ENCODE measurements at regions not wholly inside any gene's neighbourhood (a gene's known extent, or its start where the extent isn't known, plus 50 kb on each side); places are given as distances from the start of the nearest gene placed in this dataset.

DNA sequence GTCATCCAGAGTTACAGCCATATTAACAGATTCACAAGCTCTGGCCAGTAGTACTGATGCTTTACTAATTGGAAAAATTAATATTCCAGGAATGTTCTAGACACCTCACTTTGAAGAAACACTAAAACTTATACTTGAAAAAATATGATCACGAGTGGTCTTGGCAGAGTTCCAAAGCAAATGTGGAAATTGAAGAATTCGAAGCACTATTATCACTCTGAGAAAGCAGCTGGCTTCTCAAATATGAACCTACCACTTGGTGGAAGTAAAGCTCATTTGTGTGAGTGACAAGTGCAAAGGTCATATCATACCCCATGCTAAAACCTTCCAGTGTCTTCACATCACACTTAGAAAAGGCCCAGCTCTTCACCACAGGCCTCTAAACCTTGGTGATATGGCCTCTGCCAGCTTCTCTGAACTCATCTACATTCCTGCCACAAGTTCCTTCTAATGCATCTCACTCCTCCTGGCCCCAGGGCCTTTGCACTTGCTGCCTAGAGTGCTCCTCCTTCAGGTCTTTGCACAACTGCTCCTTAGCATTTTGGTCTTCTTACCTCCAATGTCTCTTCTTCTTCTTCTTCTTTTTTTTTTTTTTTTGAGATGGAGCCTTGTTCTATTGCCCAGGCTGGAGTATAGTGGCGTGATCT, 175.7 kb upstream of the SMIM23 start:
- no peak overlapping the region for H3K4me3 Mint-ChIP-seq
- H3K4me1 Mint-ChIP-seq, result no peaks in the 10 kb centered on the region
- peaks cover 14% of the 10 kb centered on the region for H3K27me3 Mint-ChIP-seq
- no peaks in the 10 kb centered on the region for H3K9me3 Mint-ChIP-seq
- no peaks in the 10 kb centered on the region for H3K36me3 Mint-ChIP-seq
- DNase-seq (no peak), ATAC-seq (ENCODE audit: low read depth) (no peak)
- H3K27ac Mint-ChIP-seq, result no peak overlapping the region
- POLR2A ChIA-PET, result no interaction called here

- Mint-ChIP-seq H3K4me3 (no peak overlapping the region), H3K4me1 (no peaks in the 10 kb centered on the region), H3K36me3 (no peaks in the 10 kb centered on the region), H3K27ac (no peak overlapping the region), H3K27me3 (peaks cover 12% of the 10 kb centered on the region), H3K9me3 (no peaks in the 10 kb centered on the region)
- POLR2A ChIA-PET, result no interaction called here
- DNase-seq, result no peak
- no peak for ATAC-seq (ENCODE audit: low read depth)
Observed at GRCh38 chr5:171610686-171611085, 174.9 kb upstream of the SMIM23 start.

DNA sequence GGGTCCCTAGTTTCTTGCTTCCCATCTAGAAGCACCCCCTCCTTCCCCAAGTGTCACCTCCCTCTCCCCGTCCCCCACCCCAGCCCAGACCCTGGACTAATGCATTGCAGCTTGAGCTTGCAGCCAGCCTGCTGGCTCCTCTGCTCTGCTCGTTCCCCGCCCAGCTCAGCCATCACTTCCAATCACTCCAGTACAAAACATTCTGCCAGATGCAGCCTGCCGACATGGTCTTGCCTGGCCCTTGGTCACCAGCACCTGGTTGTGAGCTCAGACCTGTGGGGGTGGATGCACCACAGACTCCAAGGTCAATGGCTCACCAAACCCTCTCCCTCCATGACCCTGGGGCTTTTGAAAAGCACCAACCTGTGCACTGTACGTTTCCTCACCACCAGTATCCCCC, 172.9 kb upstream of the SMIM23 start:
- POLR2A ChIA-PET, result no interaction called here
- Mint-ChIP-seq H3K4me1 (no peaks in the 10 kb centered on the region), H3K36me3 (no peaks in the 10 kb centered on the region), H3K4me3 (no peak overlapping the region), H3K27ac (no peak overlapping the region), H3K9me3 (no peaks in the 10 kb centered on the region), H3K27me3 (peaks cover 6% of the 10 kb centered on the region)
- DNase-seq (no peak), ATAC-seq (ENCODE audit: low read depth) (no peak)

GRCh38 chr5:171614511-171614910, 171.1 kb upstream of the SMIM23 start:
- no peak overlapping the region for H3K27ac Mint-ChIP-seq
- peaks cover 2% of the 10 kb centered on the region for H3K27me3 Mint-ChIP-seq
- no peaks in the 10 kb centered on the region for H3K4me1 Mint-ChIP-seq
- no peak overlapping the region for H3K4me3 Mint-ChIP-seq
- DNase-seq, result no peak
- no peaks in the 10 kb centered on the region for H3K9me3 Mint-ChIP-seq
- no peaks in the 10 kb centered on the region for H3K36me3 Mint-ChIP-seq
- POLR2A ChIA-PET, result no interaction called here
- ATAC-seq (ENCODE audit: low read depth), result no peak

DNA sequence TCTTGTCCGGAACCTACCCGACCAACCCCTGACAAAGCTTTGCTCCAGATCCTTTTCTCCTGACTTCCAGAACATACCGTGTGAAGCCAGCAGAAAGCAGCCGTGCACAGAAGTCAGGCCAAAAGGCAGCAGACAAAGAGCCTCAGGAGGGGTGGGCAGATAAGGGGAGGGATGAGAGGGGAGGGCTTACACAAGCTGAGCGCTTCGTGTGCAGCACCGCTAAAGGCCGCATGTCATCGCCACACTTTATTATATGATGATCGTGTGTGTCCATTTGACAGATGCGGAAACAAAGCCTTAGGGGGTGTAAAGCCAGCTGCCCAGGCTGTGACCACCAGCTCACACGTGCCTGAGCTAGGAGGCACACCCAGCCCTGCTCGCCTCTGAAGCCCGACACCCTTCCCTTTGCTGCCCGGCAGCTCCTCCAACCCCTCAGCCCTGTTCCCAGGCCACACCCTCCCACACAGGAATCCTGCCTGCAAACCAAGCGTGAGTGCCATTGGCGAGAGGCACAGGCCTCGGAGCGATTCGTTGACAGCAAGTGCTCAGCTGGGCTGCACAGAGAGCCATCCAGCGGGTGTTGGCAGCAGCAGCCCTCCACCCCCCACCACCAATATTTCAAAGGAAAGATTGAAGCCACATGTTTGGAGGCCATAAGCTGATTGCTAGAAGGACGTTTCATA, 170.5 kb upstream of the SMIM23 start:
- no peaks in the 10 kb centered on the region for H3K36me3 Mint-ChIP-seq
- no peak overlapping the region for H3K27ac Mint-ChIP-seq
- H3K4me1 Mint-ChIP-seq, result no peaks in the 10 kb centered on the region
- no peaks in the 10 kb centered on the region for H3K9me3 Mint-ChIP-seq
- no peak for ATAC-seq (ENCODE audit: low read depth)
- no peak overlapping the region for H3K4me3 Mint-ChIP-seq
- POLR2A ChIA-PET, result no interaction called here
- H3K27me3 Mint-ChIP-seq, result peaks cover 4% of the 10 kb centered on the region
- no peak for DNase-seq

DNA sequence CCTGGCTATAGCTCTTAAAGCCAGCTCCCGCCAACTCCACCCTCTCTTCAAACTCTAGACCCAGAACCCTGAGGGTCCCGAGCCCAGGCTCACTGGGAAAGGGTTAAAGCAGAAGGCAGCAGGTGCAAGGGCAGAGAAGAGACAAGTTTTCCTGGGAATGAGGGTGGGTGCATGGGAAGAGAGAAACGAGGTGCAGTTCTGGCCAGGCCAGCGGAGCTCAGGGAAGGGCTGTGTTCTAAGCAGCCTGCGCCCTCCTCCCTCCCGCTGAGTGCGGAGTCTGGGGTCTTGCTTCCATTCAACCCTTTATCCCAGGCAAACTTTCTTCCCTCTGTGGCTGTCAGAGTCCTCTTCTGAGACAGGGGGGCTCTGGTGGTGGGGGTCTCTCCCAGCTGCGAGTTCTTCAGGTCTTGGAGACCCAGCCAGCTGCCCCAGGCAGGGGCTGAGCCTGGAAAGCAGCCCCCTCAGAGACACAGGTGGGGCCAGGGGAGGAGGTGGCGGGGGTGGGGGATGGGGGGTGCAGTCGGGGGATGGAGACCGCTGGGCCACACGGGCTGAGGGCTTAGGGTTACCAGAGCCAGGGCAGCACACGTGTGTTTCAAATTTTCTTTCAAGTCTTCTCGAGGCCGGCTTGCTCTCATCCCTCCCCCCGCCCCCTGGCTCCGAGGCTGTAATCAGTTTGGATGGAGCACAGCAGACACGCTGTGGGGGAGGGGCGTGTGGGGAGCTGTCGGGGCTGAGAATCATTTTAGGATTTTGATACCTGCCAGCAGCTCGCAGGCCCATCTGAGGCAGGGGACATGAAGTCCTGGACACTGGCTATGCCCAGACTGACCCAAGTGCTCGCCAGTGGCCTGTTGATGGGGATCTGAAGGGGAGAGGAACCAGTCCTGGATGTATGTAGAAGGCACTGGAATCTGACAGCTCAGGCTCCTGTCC, 169.6 kb upstream of the SMIM23 start:
- H3K4me3 Mint-ChIP-seq, result no peak overlapping the region
- no peaks in the 10 kb centered on the region for H3K36me3 Mint-ChIP-seq
- no peaks in the 10 kb centered on the region for H3K4me1 Mint-ChIP-seq
- ATAC-seq (ENCODE audit: low read depth) (no peak), DNase-seq (no peak)
- peaks cover 4% of the 10 kb centered on the region for H3K27me3 Mint-ChIP-seq
- H3K9me3 Mint-ChIP-seq, result no peaks in the 10 kb centered on the region
- H3K27ac Mint-ChIP-seq, result no peak overlapping the region
- POLR2A ChIA-PET, result no interaction called here

DNA sequence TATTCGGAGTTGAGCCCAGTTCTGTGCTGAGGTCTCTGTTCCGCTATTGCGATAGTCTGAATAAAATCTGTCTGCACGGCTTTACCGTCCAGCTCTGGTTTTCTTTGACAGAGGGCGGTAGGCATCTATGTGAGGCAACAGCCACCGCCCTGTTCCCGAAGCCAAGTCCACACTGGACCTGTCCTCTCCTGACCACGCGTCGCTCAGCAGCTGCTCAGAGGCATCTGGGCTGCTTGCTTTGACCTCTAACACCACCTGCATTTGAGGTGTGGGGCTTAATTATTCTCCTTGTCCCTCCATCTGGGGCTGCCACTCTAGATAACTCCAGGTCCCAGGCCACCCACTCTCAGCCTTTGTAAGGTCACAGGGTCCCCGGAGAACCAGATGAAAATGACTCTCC, 168.4 kb upstream of the SMIM23 start:
- Mint-ChIP-seq H3K4me1 (peaks cover 4% of the 10 kb centered on the region), H3K27me3 (peaks cover 2% of the 10 kb centered on the region), H3K4me3 (no peak overlapping the region), H3K27ac (no peak overlapping the region), H3K36me3 (no peaks in the 10 kb centered on the region), H3K9me3 (no peaks in the 10 kb centered on the region)
- DNase-seq (no peak), ATAC-seq (ENCODE audit: low read depth) (no peak)
- POLR2A ChIA-PET, result no interaction called here

GRCh38 chr5:171617817-171618591, 167.6 kb upstream of the SMIM23 start:
- no peak overlapping the region for H3K27ac Mint-ChIP-seq
- no peak for ATAC-seq (ENCODE audit: low read depth)
- peaks cover 4% of the 10 kb centered on the region for H3K4me1 Mint-ChIP-seq
- POLR2A ChIA-PET, result no interaction called here
- no peaks in the 10 kb centered on the region for H3K9me3 Mint-ChIP-seq
- peaks cover 2% of the 10 kb centered on the region for H3K27me3 Mint-ChIP-seq
- H3K4me3 Mint-ChIP-seq, result no peak overlapping the region
- no peak for DNase-seq
- H3K36me3 Mint-ChIP-seq, result no peaks in the 10 kb centered on the region

- no peak for ATAC-seq (ENCODE audit: low read depth)
- DNase-seq, result no peak
- Mint-ChIP-seq H3K27ac (no peak overlapping the region), H3K9me3 (no peaks in the 10 kb centered on the region), H3K36me3 (no peaks in the 10 kb centered on the region), H3K4me1 (peaks cover 4% of the 10 kb centered on the region), H3K27me3 (peaks cover 2% of the 10 kb centered on the region), H3K4me3 (no peak overlapping the region)
- POLR2A ChIA-PET, result no interaction called here
Observed at GRCh38 chr5:171619196-171619595, 166.4 kb upstream of the SMIM23 start.

- H3K4me1 Mint-ChIP-seq, result peaks cover 4% of the 10 kb centered on the region
- no peaks in the 10 kb centered on the region for H3K9me3 Mint-ChIP-seq
- H3K27me3 Mint-ChIP-seq, result peaks cover 2% of the 10 kb centered on the region
- no peak overlapping the region for H3K27ac Mint-ChIP-seq
- H3K36me3 Mint-ChIP-seq, result no peaks in the 10 kb centered on the region
- POLR2A ChIA-PET, result no interaction called here
- H3K4me3 Mint-ChIP-seq, result no peak overlapping the region
- DNase-seq (no peak), ATAC-seq (ENCODE audit: low read depth) (no peak)
Observed at GRCh38 chr5:171619744-171620143, 165.9 kb upstream of the SMIM23 start.

GRCh38 chr5:171622010-171622409, 163.6 kb upstream of the SMIM23 start:
- DNase-seq (no peak), ATAC-seq (ENCODE audit: low read depth) (no peak)
- no peaks in the 10 kb centered on the region for H3K36me3 Mint-ChIP-seq
- H3K27me3 Mint-ChIP-seq, result peaks cover 2% of the 10 kb centered on the region
- POLR2A ChIA-PET, result no interaction called here
- no peak overlapping the region for H3K27ac Mint-ChIP-seq
- H3K4me1 Mint-ChIP-seq, result peaks cover 4% of the 10 kb centered on the region
- no peak overlapping the region for H3K4me3 Mint-ChIP-seq
- no peaks in the 10 kb centered on the region for H3K9me3 Mint-ChIP-seq

GRCh38 chr5:171623107-171623506, 162.5 kb upstream of the SMIM23 start:
- no peak overlapping the region for H3K4me3 Mint-ChIP-seq
- no peaks in the 10 kb centered on the region for H3K9me3 Mint-ChIP-seq
- DNase-seq (no peak), ATAC-seq (ENCODE audit: low read depth) (no peak)
- POLR2A ChIA-PET, result no interaction called here
- peaks cover 4% of the 10 kb centered on the region for H3K4me1 Mint-ChIP-seq
- peaks cover 7% of the 10 kb centered on the region for H3K27me3 Mint-ChIP-seq
- no peaks in the 10 kb centered on the region for H3K36me3 Mint-ChIP-seq
- H3K27ac Mint-ChIP-seq, result no peak overlapping the region

DNA sequence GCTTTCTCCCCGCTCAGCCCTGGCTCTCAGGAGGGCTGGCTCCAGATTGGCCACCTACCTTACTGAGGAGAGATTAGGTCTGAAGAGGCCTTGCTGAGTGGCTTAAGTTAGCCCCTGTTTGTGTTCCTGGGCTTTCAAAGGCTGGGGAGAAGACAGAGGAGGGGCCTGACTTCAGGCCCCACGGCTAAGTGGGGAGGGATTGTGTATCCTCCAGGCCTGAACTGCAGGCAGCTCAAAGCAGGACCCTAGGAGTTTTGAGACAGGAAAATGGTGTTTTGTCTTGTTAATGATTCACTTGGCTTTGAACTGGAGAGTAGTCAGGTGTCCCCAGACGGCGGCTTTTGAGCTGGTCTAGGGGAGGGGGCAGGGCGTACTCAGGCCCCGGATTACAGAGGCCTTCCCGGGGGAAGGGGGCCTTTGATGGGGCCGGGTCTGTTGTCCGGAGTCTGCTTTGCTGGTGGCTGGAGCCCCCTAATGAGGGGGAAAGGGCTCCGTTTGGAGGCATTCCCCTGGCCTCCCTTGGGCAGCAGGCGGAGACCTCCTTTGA, 162.0 kb upstream of the SMIM23 start:
- no peak for DNase-seq
- no peak overlapping the region for H3K27ac Mint-ChIP-seq
- POLR2A ChIA-PET, result no interaction called here

More for the DNA sequence above, 162.0 kb upstream of the SMIM23 start:
- ATAC-seq (ENCODE audit: low read depth), result no peak
- Mint-ChIP-seq H3K27me3 (peaks cover 12% of the 10 kb centered on the region), H3K9me3 (no peaks in the 10 kb centered on the region), H3K36me3 (no peaks in the 10 kb centered on the region), H3K4me1 (peaks cover 4% of the 10 kb centered on the region), H3K4me3 (no peak overlapping the region)

Data from activated naive CD8-positive, alpha-beta T cell treated with anti-CD3 and anti-CD28 coated beads, Interleukin-2, amount 10 ng/mL, durations not matched to agents 7 days and 5 days (primary cell).